Mesodermal cell (in vitro differentiated cells): ENCODE measurements at regions not wholly inside any gene's neighbourhood (a gene's known extent, or its start where the extent isn't known, plus 50 kb on each side); places are given as distances from the start of the nearest gene placed in this dataset.

Experiments
- H3K27ac ChIP-seq: 2 replicates; pipeline ENCODE4 v1.7.0; 2013; ENCODE audit warnings: mild to moderate bottlenecking, low read depth, low read length, moderate library complexity; ENCODE audit not compliant: severe bottlenecking
- H3K36me3 ChIP-seq: 2 replicates; pipeline ENCODE4 v1.7.1; 2013; ENCODE audit warnings: mild to moderate bottlenecking, low read length, moderate library complexity; ENCODE audit not compliant: control insufficient read depth, insufficient read depth
- H3K4me1 ChIP-seq: one replicate; pipeline ENCODE4 v1.7.1; 2013; ENCODE audit warnings: mild to moderate bottlenecking, low read length; ENCODE audit not compliant: insufficient read depth, control insufficient read depth, poor library complexity, severe bottlenecking
- H3K4me3 ChIP-seq: 2 replicates; pipeline ENCODE4 v1.7.0; 2013; ENCODE audit warnings: low read length, control low read depth, mild to moderate bottlenecking; ENCODE audit not compliant: insufficient read depth, poor library complexity, severe bottlenecking; ENCODE audit errors: extremely low read depth
- H3K9me3 ChIP-seq: 2 replicates; pipeline ENCODE4 v1.7.1; 2013; ENCODE audit warnings: mild to moderate bottlenecking, low read length, moderate library complexity; ENCODE audit not compliant: control insufficient read depth
- WGBS, 2 experiments: methylation state at CpG; one replicate each; pipeline ENCODE4 v1.1.5; 2013; ENCODE audit warnings: missing lambda C conversion rate in 2 of 2; ENCODE audit not compliant: insufficient coverage in 2 of 2; 5-methylcytosine and 5-hydroxymethylcytosine counted together

- WGBS, 2 experiments: 62 to 89% methylated on average over 5 to 8 of the region's 8 CpGs
- H3K27ac ChIP-seq: no peak overlapping the region
- H3K4me3 ChIP-seq: no peak overlapping the region
- no peaks in the 10 kb centered on the region for H3K9me3 ChIP-seq
- peaks cover 3% of the 10 kb centered on the region for H3K4me1 ChIP-seq
- no peaks in the 10 kb centered on the region for H3K36me3 ChIP-seq
Measured at GRCh38 chr3:13215940-13216546, 142.8 kb upstream of the IQSEC1 start.

DNA sequence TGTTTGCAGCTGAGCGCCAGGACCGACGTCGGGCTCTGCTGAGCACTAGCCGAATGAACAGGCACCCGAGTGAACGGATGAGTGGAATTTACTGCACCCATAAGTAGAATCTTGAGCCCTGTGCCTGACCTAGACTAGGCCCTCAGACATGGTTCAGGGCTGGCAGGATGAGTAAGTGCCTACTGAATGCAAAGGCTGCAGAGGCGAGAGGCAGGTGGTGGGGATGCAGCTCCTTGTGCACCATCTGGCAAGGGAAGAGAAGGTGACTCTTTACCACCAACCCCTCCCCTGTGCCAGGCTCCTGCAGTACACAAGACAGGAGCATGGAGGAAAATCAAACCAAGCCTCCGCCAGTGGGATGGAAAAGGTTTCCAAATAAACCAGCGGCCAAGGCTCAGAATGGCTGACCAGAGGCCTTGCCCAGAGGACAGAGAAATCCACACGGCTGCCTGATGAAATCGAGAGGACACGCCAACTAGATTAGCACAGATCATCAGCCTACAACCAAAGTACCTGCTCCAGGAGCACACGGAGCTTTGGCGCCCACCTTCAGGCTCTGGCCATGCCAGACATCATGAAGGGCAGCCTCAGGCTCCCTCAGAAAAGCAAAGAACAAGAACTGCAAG is 141.7 kb upstream of the IQSEC1 start:
- Histone ChIP-seq H3K36me3 (no peaks in the 10 kb centered on the region), H3K9me3 (no peaks in the 10 kb centered on the region), H3K4me1 (peaks cover 3% of the 10 kb centered on the region), H3K4me3 (no peak overlapping the region), H3K27ac (no peak overlapping the region)
- WGBS, 2 experiments: 94 to 96% methylated on average over 14 to 15 of the region's 15 CpGs

DNA sequence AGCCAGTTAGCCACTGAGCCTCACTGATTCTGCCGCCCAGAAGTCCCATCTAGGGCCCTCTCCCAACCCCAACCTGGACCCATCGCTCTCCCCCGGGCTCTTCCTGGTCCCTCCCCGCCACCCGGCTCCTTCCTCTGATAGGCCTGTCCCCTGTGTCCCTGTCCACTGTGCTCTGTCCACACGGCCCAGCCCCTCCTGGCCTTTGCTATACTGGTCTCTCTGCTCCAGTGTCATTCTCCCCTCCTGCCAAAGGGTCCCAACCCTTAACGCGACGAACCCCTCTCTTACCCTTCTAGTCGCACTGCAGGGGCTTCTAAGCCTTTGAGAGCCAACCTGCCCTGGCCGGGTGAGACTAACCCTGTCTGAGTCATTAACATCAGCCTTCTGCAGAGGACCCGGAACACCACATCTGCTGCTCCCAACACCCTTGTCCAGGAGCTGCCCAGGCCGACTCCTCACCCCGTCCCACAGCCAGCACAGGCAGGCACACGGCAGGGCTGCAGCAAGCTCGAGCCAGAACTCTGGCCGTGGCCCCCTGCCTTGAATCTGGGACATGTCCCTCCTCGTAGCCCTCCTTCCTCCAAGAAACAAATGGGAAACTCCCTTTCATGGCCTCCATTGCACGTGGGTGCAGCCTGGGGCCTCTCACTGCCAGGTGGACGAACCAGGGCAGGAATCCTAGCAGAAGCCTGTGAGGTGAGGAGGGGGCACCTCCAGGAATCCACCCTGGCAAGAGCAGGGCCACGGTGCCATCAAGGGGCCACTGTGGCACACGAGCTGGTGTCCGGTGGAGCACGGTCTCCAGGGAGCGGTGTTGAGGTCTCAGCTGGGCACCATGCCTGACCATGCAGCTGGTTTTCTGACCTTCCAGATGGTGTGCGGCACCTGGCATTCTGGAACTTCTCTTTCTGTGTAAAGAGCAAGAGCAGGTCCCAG is 140.9 kb upstream of the IQSEC1 start:
- Histone ChIP-seq H3K27ac (no peak overlapping the region), H3K4me3 (no peak overlapping the region), H3K9me3 (no peaks in the 10 kb centered on the region), H3K36me3 (no peaks in the 10 kb centered on the region), H3K4me1 (peaks cover 3% of the 10 kb centered on the region)
- WGBS, 2 experiments: 87 to 91% methylated on average over 17 to 24 of the region's 26 CpGs

GRCh38 chr3:13213490-13213889 is 140.3 kb upstream of the IQSEC1 start:
- no peak overlapping the region for H3K4me3 ChIP-seq
- H3K4me1 ChIP-seq: no peaks in the 10 kb centered on the region
- 100% methylated on average over 3 of the region's 3 CpGs; no CpG with 5 or more reads in 1 of the 2 experiments for WGBS, 2 experiments

DNA sequence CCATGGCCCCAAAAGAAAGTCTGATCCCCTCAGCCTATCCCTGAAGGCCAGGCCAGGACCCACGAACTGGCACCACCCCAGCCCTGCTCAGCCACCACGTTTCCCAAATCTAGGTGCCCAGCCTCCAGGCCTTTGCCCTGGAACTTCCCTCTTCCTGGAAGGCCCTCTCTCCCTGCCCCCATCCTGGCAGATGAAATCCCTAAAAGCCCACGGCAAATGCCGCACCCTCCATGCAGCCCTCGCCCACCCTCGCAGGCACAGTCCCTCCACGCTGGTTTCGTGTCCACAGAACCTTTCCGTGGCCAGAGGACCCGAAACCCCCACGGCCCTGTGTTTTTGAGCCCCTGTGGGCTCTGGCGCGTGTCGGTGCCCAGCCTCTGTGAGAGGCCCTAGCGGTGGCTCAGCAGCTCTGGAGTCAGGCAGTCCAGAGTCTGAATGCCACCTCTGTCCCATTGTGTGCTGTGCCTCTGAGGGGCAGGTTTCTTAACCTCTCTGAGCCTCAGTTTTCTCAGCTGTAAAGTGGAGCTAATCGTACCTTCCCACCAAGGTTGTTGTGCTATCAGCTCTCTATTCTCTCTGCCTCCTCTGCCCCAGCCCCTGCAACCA is 138.5 kb upstream of the IQSEC1 start:
- no peaks in the 10 kb centered on the region for H3K4me1 ChIP-seq
- no peak overlapping the region for H3K4me3 ChIP-seq
- H3K9me3 ChIP-seq: no peaks in the 10 kb centered on the region
- no peaks in the 10 kb centered on the region for H3K36me3 ChIP-seq
- WGBS, 2 experiments: 89 to 90% methylated on average over 15 of the region's 16 CpGs
- H3K27ac ChIP-seq: no peak overlapping the region

More at GRCh38 chr3:13213490-13213889, 140.3 kb upstream of the IQSEC1 start:
- no peak overlapping the region for H3K27ac ChIP-seq
- H3K36me3 ChIP-seq: no peaks in the 10 kb centered on the region
- no peaks in the 10 kb centered on the region for H3K9me3 ChIP-seq

DNA sequence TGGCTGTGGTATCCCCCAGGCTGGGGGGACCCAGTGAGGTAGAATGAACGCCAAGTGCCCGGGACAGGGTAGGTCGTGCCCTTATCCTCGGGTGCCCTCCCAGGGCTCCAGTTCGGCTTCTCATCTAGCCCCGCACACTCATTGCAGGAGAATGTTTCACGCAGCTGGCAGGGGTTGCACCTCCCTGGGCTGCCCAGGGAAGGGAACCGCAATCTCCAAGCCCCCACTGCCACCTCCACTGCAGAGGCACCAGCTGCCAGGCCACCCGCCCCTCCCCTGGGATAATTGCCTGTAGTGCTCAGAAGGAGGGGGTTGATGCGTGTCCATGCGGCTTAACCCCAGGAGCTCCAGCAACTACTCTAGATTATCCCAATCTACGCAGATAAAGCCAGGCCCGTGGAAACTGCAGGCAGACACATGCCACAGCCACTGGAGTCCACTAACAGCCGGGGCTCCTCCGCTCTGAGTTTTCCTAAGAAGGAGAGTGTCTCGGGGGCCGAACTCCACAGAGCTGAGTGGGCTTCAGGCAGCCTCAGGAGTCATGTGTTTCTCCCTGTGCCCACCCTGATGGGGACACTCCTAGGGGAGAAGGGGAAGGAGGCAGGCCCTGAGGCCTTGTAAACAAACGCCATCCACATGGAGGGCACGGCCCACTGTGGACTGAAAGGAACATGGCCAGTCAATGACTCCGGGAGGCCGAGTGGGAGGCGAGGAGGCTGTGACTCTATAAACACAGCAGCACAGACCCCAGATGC is 137.2 kb upstream of the IQSEC1 start:
- no peaks in the 10 kb centered on the region for H3K4me1 ChIP-seq
- H3K27ac ChIP-seq: no peak overlapping the region
- H3K9me3 ChIP-seq: no peaks in the 10 kb centered on the region
- 91 to 95% methylated on average over 17 to 20 of the region's 22 CpGs for WGBS, 2 experiments
- H3K4me3 ChIP-seq: no peak overlapping the region
- no peaks in the 10 kb centered on the region for H3K36me3 ChIP-seq

- Histone ChIP-seq H3K4me1 (no peaks in the 10 kb centered on the region), H3K36me3 (no peaks in the 10 kb centered on the region), H3K9me3 (no peaks in the 10 kb centered on the region), H3K27ac (no peak overlapping the region), H3K4me3 (no peak overlapping the region)
- 83 to 92% methylated on average over 5 to 6 of the region's 6 CpGs for WGBS, 2 experiments
Measured at GRCh38 chr3:13209634-13209997, 136.4 kb upstream of the IQSEC1 start.

DNA sequence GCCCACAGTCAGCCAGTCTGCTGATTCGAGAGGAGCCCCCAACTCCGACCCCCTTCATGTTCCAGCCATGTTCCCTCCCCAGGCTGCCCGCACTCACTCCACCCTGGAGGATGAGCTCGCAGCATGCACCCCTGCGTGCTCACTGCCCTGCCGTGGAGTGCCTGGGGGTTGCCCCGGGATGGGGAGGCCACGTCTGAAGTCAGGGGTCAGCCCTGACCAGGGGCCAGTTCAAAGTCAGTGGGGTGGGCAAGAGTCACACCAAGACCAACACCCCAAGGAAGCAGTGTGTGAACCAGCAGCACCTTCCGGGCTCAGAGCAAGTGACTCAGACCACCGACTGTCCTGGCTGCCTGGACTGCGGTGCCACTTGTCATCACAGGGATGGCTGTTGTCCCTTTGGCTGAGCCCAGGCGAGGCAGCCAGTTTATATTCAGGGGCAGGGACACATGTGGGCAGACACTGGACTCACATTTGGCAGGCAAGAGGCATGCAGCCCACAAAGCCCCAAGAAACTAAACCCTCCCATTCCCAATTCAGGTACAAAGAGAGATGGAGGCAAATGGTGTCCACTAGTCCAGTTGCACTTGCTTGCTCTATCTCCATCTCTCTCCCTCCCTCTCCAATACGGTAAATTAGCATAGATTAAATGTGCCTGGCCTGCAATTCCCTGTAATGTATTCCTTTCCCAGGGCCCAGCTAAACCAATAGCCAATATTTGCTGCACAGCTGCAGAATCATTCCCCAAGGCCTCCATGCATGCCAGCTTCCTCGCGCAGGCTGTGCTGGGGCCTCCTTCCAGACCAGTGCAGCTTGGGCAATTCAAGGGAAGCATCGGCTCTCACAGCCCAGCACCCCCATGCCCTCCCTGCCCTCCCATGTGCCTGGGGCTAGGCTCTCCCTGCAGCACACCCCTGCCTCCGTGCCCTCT is 135.7 kb upstream of the IQSEC1 start:
- 91 to 96% methylated on average over 10 to 16 of the region's 17 CpGs for WGBS, 2 experiments
- H3K4me1 ChIP-seq: no peaks in the 10 kb centered on the region
- no peaks in the 10 kb centered on the region for H3K36me3 ChIP-seq
- H3K9me3 ChIP-seq: no peaks in the 10 kb centered on the region
- no peak overlapping the region for H3K4me3 ChIP-seq
- H3K27ac ChIP-seq: no peak overlapping the region

GRCh38 chr3:13207975-13208705 is 134.9 kb upstream of the IQSEC1 start:
- no peaks in the 10 kb centered on the region for H3K36me3 ChIP-seq
- H3K27ac ChIP-seq: no peak overlapping the region

More at GRCh38 chr3:13207975-13208705, 134.9 kb upstream of the IQSEC1 start:
- H3K4me1 ChIP-seq: no peaks in the 10 kb centered on the region
- H3K9me3 ChIP-seq: no peaks in the 10 kb centered on the region
- WGBS, 2 experiments: 90 to 95% methylated on average over 6 to 7 of the region's 11 CpGs
- no peak overlapping the region for H3K4me3 ChIP-seq
